Mononuclear cell (primary cell): ENCODE measurements at regions not wholly inside any gene's neighbourhood (a gene's known extent, or its start where the extent isn't known, plus 50 kb on each side); places are given as distances from the start of the nearest gene placed in this dataset.

Source experiments
- H3K27me3 ChIP-seq: 2 replicates; pipeline ENCODE4 v1.6.0; 2011; ENCODE audit warnings: low read length, control low read depth; ENCODE audit not compliant: insufficient read depth
- H3K4me1 ChIP-seq: 2 replicates; pipeline ENCODE4 v1.5.1; 2011; ENCODE audit warnings: mild to moderate bottlenecking, low read length, control low read depth; ENCODE audit not compliant: insufficient read depth
- H3K4me3 ChIP-seq: 2 replicates; pipeline ENCODE4 v1.5.1; 2011; ENCODE audit warnings: mild to moderate bottlenecking, low read length, moderate library complexity
- H3K9me3 ChIP-seq: 2 replicates; pipeline ENCODE4 v1.5.1; 2011; ENCODE audit warnings: low read depth, mild to moderate bottlenecking, control low read depth, low read length

DNA sequence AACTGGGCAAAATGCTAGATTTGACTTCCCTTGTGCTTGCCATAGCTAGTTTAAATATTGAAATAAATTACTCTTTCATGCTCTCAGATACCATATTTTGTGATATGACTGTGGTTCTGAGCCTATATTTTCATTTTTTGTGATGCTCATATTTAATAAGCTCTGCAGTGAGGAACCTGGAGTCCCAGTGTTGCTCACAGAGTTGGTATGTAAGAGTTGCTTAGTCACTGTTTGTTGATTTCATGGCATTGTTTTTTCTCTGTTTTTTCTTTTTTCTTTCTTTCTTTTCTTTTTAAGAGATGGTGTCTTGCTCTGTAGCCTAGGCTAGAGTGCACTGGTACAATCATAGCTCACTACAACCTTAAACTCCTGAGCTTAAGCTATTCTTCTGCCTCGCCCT, 750.5 kb upstream of the TMEM132C start:
- H3K4me1 ChIP-seq: no peaks in the 10 kb centered on the region
- H3K27me3 ChIP-seq: no peaks in the 10 kb centered on the region
- no peak overlapping the region for H3K4me3 ChIP-seq
- H3K9me3 ChIP-seq: no peaks in the 10 kb centered on the region

GRCh38 chr12:127519779-127520178, 747.2 kb upstream of the TMEM132C start:
- no peaks in the 10 kb centered on the region for H3K9me3 ChIP-seq
- H3K27me3 ChIP-seq: no peaks in the 10 kb centered on the region
- no peak overlapping the region for H3K4me3 ChIP-seq
- no peaks in the 10 kb centered on the region for H3K4me1 ChIP-seq

DNA sequence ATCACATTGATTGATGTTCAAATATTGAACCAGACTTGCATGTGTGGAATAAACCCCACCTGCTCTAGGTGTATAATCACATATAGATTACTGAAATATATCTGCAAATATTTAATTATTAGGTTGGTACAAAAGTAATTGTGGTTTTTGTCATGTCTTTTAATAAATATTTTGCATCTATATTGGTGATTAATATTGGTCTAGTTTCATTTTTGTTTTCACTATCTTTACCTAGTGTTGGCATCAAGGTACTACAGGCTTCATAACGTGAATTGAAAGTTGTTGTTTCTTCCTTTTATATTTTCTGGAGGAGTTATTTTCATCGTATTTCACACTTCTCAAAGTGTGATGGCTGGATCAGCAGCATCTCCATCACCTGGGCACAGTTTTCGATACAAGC, 740.0 kb upstream of the TMEM132C start:
- no peaks in the 10 kb centered on the region for H3K27me3 ChIP-seq
- no peak overlapping the region for H3K4me3 ChIP-seq
- no peaks in the 10 kb centered on the region for H3K4me1 ChIP-seq
- H3K9me3 ChIP-seq: no peaks in the 10 kb centered on the region

GRCh38 chr12:127528551-127528950, 738.4 kb upstream of the TMEM132C start:
- Histone ChIP-seq H3K27me3 (no peaks in the 10 kb centered on the region), H3K4me1 (no peaks in the 10 kb centered on the region), H3K4me3 (no peak overlapping the region), H3K9me3 (no peaks in the 10 kb centered on the region)

- Histone ChIP-seq H3K4me3 (no peak overlapping the region), H3K4me1 (no peaks in the 10 kb centered on the region), H3K9me3 (no peaks in the 10 kb centered on the region), H3K27me3 (no peaks in the 10 kb centered on the region)
Observed at GRCh38 chr12:127531542-127531941, 735.4 kb upstream of the TMEM132C start.

DNA sequence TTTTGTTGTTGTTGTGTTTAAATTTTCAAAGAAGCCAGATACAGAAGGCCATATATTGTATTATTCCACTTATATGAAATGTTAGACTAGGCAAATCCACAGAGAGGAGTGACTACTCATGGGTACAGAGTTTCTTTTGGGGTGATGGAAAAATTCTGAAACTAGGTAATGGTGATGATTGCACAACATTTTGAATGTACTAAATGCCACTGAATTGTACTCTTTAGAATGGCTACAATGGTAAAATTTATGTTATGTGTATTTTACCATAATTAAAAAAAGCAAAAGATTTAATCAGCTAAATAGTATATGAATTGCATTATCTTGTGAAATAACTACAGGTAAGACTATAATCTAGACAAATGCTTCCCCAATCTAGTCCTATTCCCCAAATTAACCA, 733.6 kb upstream of the TMEM132C start:
- Histone ChIP-seq H3K4me3 (no peak overlapping the region), H3K4me1 (no peaks in the 10 kb centered on the region), H3K27me3 (no peaks in the 10 kb centered on the region), H3K9me3 (no peaks in the 10 kb centered on the region)

GRCh38 chr12:127536833-127537428, 730.0 kb upstream of the TMEM132C start:
- Histone ChIP-seq H3K9me3 (no peaks in the 10 kb centered on the region), H3K4me1 (no peaks in the 10 kb centered on the region), H3K4me3 (no peak overlapping the region), H3K27me3 (no peaks in the 10 kb centered on the region)

- no peak overlapping the region for H3K4me3 ChIP-seq
- H3K4me1 ChIP-seq: no peaks in the 10 kb centered on the region
- H3K9me3 ChIP-seq: no peaks in the 10 kb centered on the region
- H3K27me3 ChIP-seq: no peaks in the 10 kb centered on the region
Observed at GRCh38 chr12:127538316-127538715, 728.7 kb upstream of the TMEM132C start.

DNA sequence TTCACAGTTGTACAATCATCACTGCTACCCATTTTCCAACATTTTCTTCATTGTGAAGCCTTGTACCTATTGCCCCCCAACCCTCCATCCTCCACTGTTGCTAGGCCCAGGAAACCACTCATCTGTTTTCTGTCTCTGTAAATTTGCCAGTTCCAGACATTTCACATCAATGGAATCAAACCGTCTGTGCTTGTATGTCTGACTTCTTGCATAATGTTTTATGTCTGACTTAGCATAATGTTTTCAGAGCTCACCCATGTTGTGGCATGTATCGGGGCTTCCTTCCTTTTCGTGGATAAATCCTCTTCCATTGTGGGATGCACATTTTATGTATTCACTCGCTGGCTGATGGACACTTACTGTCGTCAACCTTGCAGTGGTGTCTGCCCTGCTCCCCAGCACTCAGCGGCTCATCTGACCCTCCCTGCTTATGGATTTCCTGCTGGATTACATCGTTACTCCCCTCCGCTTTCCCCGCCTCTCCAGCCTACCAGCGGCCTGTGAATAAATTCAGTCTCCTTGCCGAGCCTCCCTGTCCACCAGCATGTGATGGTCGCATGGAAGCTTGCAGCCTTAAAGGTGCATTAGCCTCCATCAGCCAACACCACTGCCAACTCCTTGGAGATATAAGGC, 727.6 kb upstream of the TMEM132C start:
- Histone ChIP-seq H3K4me3 (no peak overlapping the region), H3K4me1 (no peaks in the 10 kb centered on the region), H3K9me3 (peaks cover 3% of the 10 kb centered on the region), H3K27me3 (no peaks in the 10 kb centered on the region)

GRCh38 chr12:127542391-127542790, 724.6 kb upstream of the TMEM132C start:
- Histone ChIP-seq H3K9me3 (peaks cover 5% of the 10 kb centered on the region), H3K4me1 (no peaks in the 10 kb centered on the region)

GRCh38 chr12:127542931-127543330, 724.0 kb upstream of the TMEM132C start:
- Histone ChIP-seq H3K27me3 (no peaks in the 10 kb centered on the region), H3K4me1 (no peaks in the 10 kb centered on the region), H3K9me3 (peaks cover 5% of the 10 kb centered on the region), H3K4me3 (no peak overlapping the region)

More at GRCh38 chr12:127542391-127542790, 724.6 kb upstream of the TMEM132C start:
- no peaks in the 10 kb centered on the region for H3K27me3 ChIP-seq
- H3K4me3 ChIP-seq: no peak overlapping the region

DNA sequence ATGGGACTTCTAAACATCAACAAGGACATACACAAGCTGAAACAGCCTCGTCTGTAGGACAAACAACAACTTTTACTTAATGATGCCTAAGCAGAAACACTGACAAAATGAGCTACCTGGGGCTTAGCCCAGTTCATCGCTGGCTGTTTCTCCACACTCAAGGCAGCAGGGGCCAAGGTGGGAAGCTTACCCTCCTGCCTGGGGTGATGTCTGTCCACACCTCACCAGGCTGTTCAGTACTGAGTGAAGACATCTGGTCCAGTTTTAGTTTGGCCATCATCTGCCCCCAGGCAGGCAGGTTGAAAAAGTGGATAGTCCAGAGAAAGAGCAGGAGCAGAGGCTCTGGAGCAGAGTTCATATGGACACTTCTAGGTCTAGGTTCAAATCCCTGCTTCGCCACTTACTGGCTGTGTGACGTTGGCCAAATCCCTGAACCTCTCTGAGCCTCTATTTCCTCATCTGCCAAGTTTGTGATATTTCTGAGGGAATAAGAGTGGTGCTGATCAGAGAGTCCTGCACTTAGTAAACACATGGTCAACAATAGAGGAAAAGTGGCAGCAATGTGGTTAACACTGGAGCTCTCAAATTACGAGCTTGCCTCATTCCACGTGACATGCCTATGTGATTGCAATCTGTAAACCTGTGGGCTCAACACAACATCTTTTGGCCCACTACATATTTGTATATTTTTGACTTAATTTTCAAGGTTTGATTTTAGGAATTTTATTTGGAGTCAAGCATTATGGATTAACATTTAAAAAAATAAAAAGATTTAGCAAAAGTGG, 720.1 kb upstream of the TMEM132C start:
- Histone ChIP-seq H3K4me1 (no peaks in the 10 kb centered on the region), H3K4me3 (no peak overlapping the region), H3K27me3 (no peaks in the 10 kb centered on the region), H3K9me3 (peaks cover 5% of the 10 kb centered on the region)

DNA sequence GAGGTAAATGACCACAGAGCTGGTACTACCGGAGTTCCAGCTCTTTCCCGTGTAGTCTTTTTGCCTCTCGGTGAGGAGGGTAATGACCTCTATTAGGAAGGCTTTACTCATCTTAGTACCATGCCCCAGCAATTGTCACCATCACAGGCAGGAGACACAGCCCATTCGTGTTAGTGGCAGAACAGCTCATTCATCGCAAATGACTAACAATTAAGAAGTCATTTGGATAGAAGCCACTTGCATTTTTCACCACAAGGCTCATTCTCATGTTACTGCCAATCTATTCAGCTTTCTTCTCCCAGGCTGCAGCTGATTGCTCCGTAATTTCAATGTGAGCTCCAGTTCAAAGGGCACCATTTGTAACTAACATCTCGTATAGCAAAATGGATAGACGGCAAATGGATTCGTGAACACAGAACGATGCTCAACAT, 718.8 kb upstream of the TMEM132C start:
- H3K27me3 ChIP-seq: no peaks in the 10 kb centered on the region
- H3K4me3 ChIP-seq: no peak overlapping the region
- H3K4me1 ChIP-seq: no peaks in the 10 kb centered on the region
- H3K9me3 ChIP-seq: peaks cover 5% of the 10 kb centered on the region

DNA sequence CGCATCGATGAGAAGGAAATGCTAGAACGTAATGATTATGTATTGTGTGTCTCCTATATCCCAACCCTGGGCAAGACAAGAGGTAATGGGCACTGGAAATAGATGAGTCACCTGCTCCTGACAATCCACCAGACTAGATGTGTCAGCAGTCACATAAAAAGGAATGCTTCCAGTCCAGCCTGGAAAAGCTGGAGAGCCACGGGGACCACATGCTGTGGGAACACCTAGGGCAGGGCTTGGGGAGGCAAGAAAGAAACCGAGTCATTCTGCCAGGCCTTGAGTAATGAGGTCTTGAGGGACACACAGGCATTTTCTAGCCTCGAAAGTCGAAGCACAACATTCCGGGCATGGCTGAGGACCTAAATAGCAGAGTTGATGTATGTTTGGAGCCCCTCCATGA, 716.7 kb upstream of the TMEM132C start:
- Histone ChIP-seq H3K4me1 (no peaks in the 10 kb centered on the region), H3K4me3 (no peak overlapping the region), H3K27me3 (no peaks in the 10 kb centered on the region), H3K9me3 (no peaks in the 10 kb centered on the region)

DNA sequence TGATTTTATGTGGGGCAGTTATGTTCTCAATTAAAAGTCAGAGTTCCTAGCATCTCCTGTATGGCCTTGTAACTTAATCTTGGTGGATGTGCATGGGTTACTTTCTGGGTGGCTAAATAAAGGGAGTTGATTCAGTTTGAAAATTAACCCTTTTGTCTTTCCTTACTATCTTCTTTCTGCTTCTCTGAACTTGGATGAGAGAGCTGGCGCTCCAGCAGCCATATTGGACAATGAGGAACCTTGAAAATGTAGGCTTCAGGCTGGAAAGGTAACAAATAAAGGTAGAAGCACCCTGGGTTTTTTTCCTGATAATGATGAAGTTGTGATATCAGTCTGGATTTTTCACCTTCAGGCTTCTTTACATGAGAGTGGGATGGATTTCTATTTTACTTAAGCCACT, 714.1 kb upstream of the TMEM132C start:
- Histone ChIP-seq H3K9me3 (no peaks in the 10 kb centered on the region), H3K27me3 (no peaks in the 10 kb centered on the region), H3K4me3 (no peak overlapping the region), H3K4me1 (no peaks in the 10 kb centered on the region)
